A673 (cell line): ENCODE measurements at regions not wholly inside any gene's neighbourhood (a gene's known extent, or its start where the extent isn't known, plus 50 kb on each side); places are given as distances from the start of the nearest gene placed in this dataset.

Experiments
- BruUV-seq: library from RNA; stranded (reverse); fragments of 400-500 nt; replicated peaks from 2 replicates; lab custom pipeline; 2021; lab: Mats Ljungman, UMichigan
- CTCF ChIA-PET: fragments of 300-600 bp; sonication (Branson Sonifier 250); formaldehyde crosslinking; loops from one replicate; lab custom pipeline; 2022; ENCODE audit warnings: antibody characterized with exemption; lab: Charles Lee
- POLR2A ChIA-PET: fragments of 300-600 bp; sonication (Branson Sonifier 250); formaldehyde crosslinking; loops from one replicate; lab custom pipeline; 2022; ENCODE audit warnings: antibody characterized with exemption; ENCODE audit not compliant: low non-redundant PET; lab: Charles Lee
- DNase-seq: peaks from one replicate; pipeline ENCODE4 v3.0.0-alpha.2; 2015; ENCODE audit warnings: low spot score
- H3K27ac ChIP-seq: fragments of 200-600 bp; sonication (generic); 2 replicates; pipeline ENCODE4 v1.5.1; 2016; ENCODE audit warnings: mixed run types, low read depth, mild to moderate bottlenecking, mixed read lengths, antibody characterized with exemption, low read length; ENCODE audit not compliant: poor library complexity, severe bottlenecking
- H3K27me3 ChIP-seq: fragments of 200-600 bp; sonication (generic); replicated peaks from 2 replicates; pipeline ENCODE4 v1.6.1; 2017; ENCODE audit warnings: mixed run types, low read depth, mild to moderate bottlenecking, mixed read lengths, antibody characterized with exemption, low read length; ENCODE audit not compliant: insufficient read depth, poor library complexity
- H3K36me3 ChIP-seq: fragments of 200-600 bp; sonication (generic); 2 replicates; pipeline ENCODE4 v1.6.1; 2016; ENCODE audit warnings: mixed run types, mild to moderate bottlenecking, mixed read lengths, antibody characterized with exemption, low read length; ENCODE audit not compliant: insufficient read depth, poor library complexity, severe bottlenecking
- H3K4me1 ChIP-seq: fragments of 200-600 bp; sonication (generic); 2 replicates; pipeline ENCODE4 v1.6.1; 2017; ENCODE audit warnings: mixed run types, mild to moderate bottlenecking, mixed read lengths, antibody characterized with exemption, low read length; ENCODE audit not compliant: insufficient read depth, poor library complexity, severe bottlenecking
- H3K4me3 ChIP-seq: fragments of 200-600 bp; sonication (generic); 2 replicates; pipeline ENCODE4 v1.5.1; 2016; ENCODE audit warnings: low read depth, mixed run types, mild to moderate bottlenecking, mixed read lengths, low read length; ENCODE audit not compliant: poor library complexity, severe bottlenecking
- H3K9me3 ChIP-seq: fragments of 200-600 bp; sonication (generic); 2 replicates; pipeline ENCODE4 v1.6.1; 2016; ENCODE audit warnings: mixed run types, low read depth, mild to moderate bottlenecking, mixed read lengths, antibody characterized with exemption, low read length; ENCODE audit not compliant: poor library complexity, severe bottlenecking
- CTCF ChIP-seq: fragments of 300-800, 200-600 bp; sonication (generic); conservative IDR thresholded peaks from 2 replicates; pipeline ENCODE4 v1.5.1; 2017; ENCODE audit warnings: low read depth, mild to moderate bottlenecking, antibody characterized with exemption, low read length, moderate library complexity, mixed read lengths
- EZH2 ChIP-seq: fragments of 200-600 bp; sonication (generic); IDR thresholded peaks from 2 replicates; pipeline ENCODE4 v1.6.1; 2017; ENCODE audit warnings: borderline replicate concordance, low read depth, mild to moderate bottlenecking, mixed read lengths, antibody characterized with exemption, low read length; ENCODE audit not compliant: poor library complexity, severe bottlenecking
- intact Hi-C: fragments of 100-400 bp; cut with micrococcal nuclease; formaldehyde crosslinking; loops from one replicate; pipeline ENCODE4 v1.10.0; 2022; ENCODE audit not compliant: unreplicated experiment

- intact Hi-C loops: no loop called here
- no peaks in the 10 kb centered on the region for H3K27me3 ChIP-seq
- DNase-seq: no peak
- ChIA-PET CTCF (no interaction called here), POLR2A (no interaction called here)
- peaks cover 5% of the 10 kb centered on the region for H3K9me3 ChIP-seq
- H3K36me3 ChIP-seq: no peaks in the 10 kb centered on the region
- BruUV-seq: no TSS peak
- no peak overlapping the region for H3K27ac ChIP-seq
- no peak for TF ChIP-seq EZH2
- TF ChIP-seq CTCF: no peak
- peaks cover 59% of the 10 kb centered on the region for H3K4me1 ChIP-seq
- no peak overlapping the region for H3K4me3 ChIP-seq
These were observed 204.2 kb upstream of the ASCC3 start for GRCh38 chr6:101085327-101085726.

- H3K9me3 ChIP-seq: peaks cover 17% of the 10 kb centered on the region
- TF ChIP-seq EZH2: no peak
- TF ChIP-seq CTCF: no peak
- peak; percentile 84 for DNase-seq
- H3K4me1 ChIP-seq: peaks cover 48% of the 10 kb centered on the region
- no peaks in the 10 kb centered on the region for H3K27me3 ChIP-seq
- CTCF ChIA-PET: interaction anchor here (1.5 kb wide), 1 partner anchor 22 kb away, joined by 5 read pairs; no protein-coding TSS in a partner anchor
- POLR2A ChIA-PET: no interaction called here
- BruUV-seq: no TSS peak
- no peak overlapping the region for H3K4me3 ChIP-seq
- H3K27ac ChIP-seq: no peak overlapping the region
- intact Hi-C loops: no loop called here
- H3K36me3 ChIP-seq: no peaks in the 10 kb centered on the region
These were observed 205.3 kb upstream of the ASCC3 start for GRCh38 chr6:101086473-101086872.

DNA sequence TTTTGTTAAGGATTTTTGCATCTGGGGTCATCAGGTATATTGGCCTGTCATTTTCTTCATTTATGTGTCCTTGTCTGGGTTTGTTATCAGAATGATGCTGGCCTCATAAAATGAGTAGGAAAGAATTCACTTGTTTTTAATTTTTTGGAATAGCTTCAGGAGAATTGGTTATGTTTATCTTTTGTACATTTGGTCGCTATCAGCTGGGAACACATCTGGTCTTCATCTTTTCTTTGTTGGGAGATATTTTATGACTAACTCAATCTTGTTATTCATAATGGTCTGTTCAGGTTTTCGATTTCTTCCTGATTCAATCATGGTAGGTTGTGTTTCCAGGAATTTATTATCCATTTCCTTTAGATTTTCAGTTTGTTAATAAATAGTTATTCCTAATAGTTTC is 207.5 kb upstream of the ASCC3 start:
- DNase-seq: no peak
- ChIA-PET POLR2A (no interaction called here), CTCF (no interaction called here)
- Histone ChIP-seq H3K4me3 (no peak overlapping the region), H3K4me1 (peaks cover 35% of the 10 kb centered on the region), H3K27ac (no peak overlapping the region), H3K27me3 (no peaks in the 10 kb centered on the region), H3K36me3 (no peaks in the 10 kb centered on the region), H3K9me3 (peaks cover 20% of the 10 kb centered on the region)
- no TSS peak for BruUV-seq
- TF ChIP-seq CTCF: no peak
- no peak for TF ChIP-seq EZH2
- intact Hi-C loops: no loop called here
